GM12878 (cell line): ENCODE measurements at regions not wholly inside any gene's neighbourhood (a gene's known extent, or its start where the extent isn't known, plus 50 kb on each side); places are given as distances from the start of the nearest gene placed in this dataset.

Experiments
- ATF2 ChIP-seq: IDR thresholded peaks from 2 replicates; pipeline ENCODE4 v1.6.1; 2012; ENCODE audit warnings: low read length, inconsistent platforms
- BMI1 ChIP-seq: fragments of 450-650 bp; IDR thresholded peaks from 2 replicates; pipeline ENCODE4 v1.6.1; 2016; ENCODE audit warnings: mild to moderate bottlenecking, moderate library complexity, borderline replicate concordance
- CHD2 ChIP-seq: IDR thresholded peaks from 2 replicates; pipeline ENCODE4 v1.6.1; 2011; ENCODE audit warnings: low read depth, low read length, improper control_type of control experiment, borderline replicate concordance
- E4F1 ChIP-seq: fragments of 450-650 bp; IDR thresholded peaks from 2 replicates; pipeline ENCODE4 v1.6.1; 2018; ENCODE audit warnings: borderline replicate concordance, mild to moderate bottlenecking; ENCODE audit not compliant: partially characterized antibody
- ELK1 ChIP-seq: IDR thresholded peaks from 2 replicates; pipeline ENCODE4 v1.6.1; 2012; ENCODE audit warnings: low read depth, low read length, improper control_type of control experiment
- FOXK2 ChIP-seq: fragments of 450-650 bp; IDR thresholded peaks from 2 replicates; pipeline ENCODE4 v1.6.1; 2017; ENCODE audit warnings: mild to moderate bottlenecking, moderate library complexity
- FOXM1 ChIP-seq: IDR thresholded peaks from 2 replicates; pipeline ENCODE4 v1.6.1; 2012; ENCODE audit warnings: low read depth, mild to moderate bottlenecking, inconsistent platforms, low read length, moderate library complexity
- GABPA ChIP-seq: IDR thresholded peaks from 2 replicates; pipeline ENCODE4 v1.6.1; 2014; ENCODE audit warnings: antibody characterized with exemption, low read depth, mild to moderate bottlenecking, inconsistent platforms
- HDAC6 ChIP-seq: fragments of 200-600 bp; sonication (generic); IDR thresholded peaks from one replicate; pipeline ENCODE4 v1.8.0; 2017; ENCODE audit warnings: antibody characterized with exemption; ENCODE audit not compliant: unreplicated experiment
- KAT2A ChIP-seq: conservative IDR thresholded peaks from 2 replicates; pipeline ENCODE4 v1.6.1; 2011; ENCODE audit warnings: low read depth, low read length; ENCODE audit not compliant: control insufficient read depth
- LARP7 ChIP-seq: fragments of 450-650 bp; IDR thresholded peaks from 2 replicates; pipeline ENCODE4 v1.6.1; 2017; ENCODE audit warnings: mild to moderate bottlenecking
- NFIC ChIP-seq: IDR thresholded peaks from 2 replicates; pipeline ENCODE4 v1.6.1; 2012; ENCODE audit warnings: low read depth, mild to moderate bottlenecking, inconsistent platforms, low read length, moderate library complexity
- RAD21 ChIP-seq: IDR thresholded peaks from 2 replicates; pipeline ENCODE4 v1.6.1; 2011; ENCODE audit warnings: mild to moderate bottlenecking, low read depth, low read length, moderate library complexity; ENCODE audit not compliant: insufficient read depth
- RB1 ChIP-seq: fragments of 450-650 bp; formaldehyde crosslinking; IDR thresholded peaks from 2 replicates; pipeline ENCODE4 v1.6.1; 2017; ENCODE audit warnings: mild to moderate bottlenecking, borderline replicate concordance
- SREBF2 ChIP-seq: IDR thresholded peaks from 2 replicates; pipeline ENCODE4 v1.6.1; 2012; ENCODE audit warnings: mild to moderate bottlenecking, low read length
- STAT3 ChIP-seq: IDR thresholded peaks from 2 replicates; pipeline ENCODE4 v1.6.1; 2011; ENCODE audit warnings: low read depth, low read length, improper control_type of control experiment
- SUZ12 ChIP-seq: fragments of 200-600 bp; sonication (generic); IDR thresholded peaks from one replicate; pipeline ENCODE4 v1.6.1; 2018; ENCODE audit warnings: antibody characterized with exemption, mild to moderate bottlenecking; ENCODE audit not compliant: unreplicated experiment
- USF1 ChIP-seq: IDR thresholded peaks from 2 replicates; pipeline ENCODE4 v1.6.1; 2011; ENCODE audit warnings: borderline replicate concordance, low read depth, mild to moderate bottlenecking, moderate library complexity, mixed read lengths, low read length; ENCODE audit not compliant: insufficient read depth; ENCODE audit errors: extremely low read length
- YY1 ChIP-seq: IDR thresholded peaks from 2 replicates; pipeline ENCODE4 v1.6.1; 2011; ENCODE audit warnings: low read depth, mild to moderate bottlenecking, low read length
- ZBTB4 ChIP-seq: fragments of 450-650 bp; formaldehyde crosslinking; IDR thresholded peaks from 2 replicates; pipeline ENCODE4 v1.4.0; 2022; ENCODE audit warnings: mild to moderate bottlenecking, moderate library complexity
- ZNF274 ChIP-seq: IDR thresholded peaks from one replicate; pipeline ENCODE4 v1.8.0; 2011; ENCODE audit not compliant: insufficient read length, insufficient read depth
- ZSCAN29 ChIP-seq: fragments of 450-650 bp; IDR thresholded peaks from 2 replicates; pipeline ENCODE4 v1.6.1; 2017; ENCODE audit warnings: mild to moderate bottlenecking, moderate library complexity

- TF ChIP-seq CHD2 = no peak
- TF ChIP-seq USF1 = no peak
- peak; percentile 95 for TF ChIP-seq RAD21
- TF ChIP-seq FOXM1 = no peak
- TF ChIP-seq LARP7 = 0 out of 2 replicates have a peak, but pooled peaks have one; percentile 28
- TF ChIP-seq ZSCAN29 = no peak
- no peak for TF ChIP-seq BMI1
- no peak for TF ChIP-seq GABPA
- TF ChIP-seq STAT3 = no peak
- TF ChIP-seq YY1 = 0 out of 2 replicates have a peak, but pooled peaks have one; percentile 49
- TF ChIP-seq ATF2 = no peak
- TF ChIP-seq FOXK2 = no peak
- no peak for TF ChIP-seq HDAC6
- TF ChIP-seq NFIC = no peak
- no peak for TF ChIP-seq SUZ12
- TF ChIP-seq ELK1 = no peak
- TF ChIP-seq ZBTB4 (CRISPR knock-in tag) = no peak
- TF ChIP-seq ZNF274 = no peak
- 0 out of 2 replicates have a peak, but pooled peaks have one; percentile 57 for TF ChIP-seq RB1
- no peak for TF ChIP-seq E4F1
- TF ChIP-seq SREBF2 = no peak
- no peak for TF ChIP-seq KAT2A
Observed at GRCh38 chr9:113657765-113658544, 194.4 kb downstream of the RGS3 start (continued).
